AG10803 (cell line): ENCODE measurements at regions not wholly inside any gene's neighbourhood (a gene's known extent, or its start where the extent isn't known, plus 50 kb on each side); places are given as distances from the start of the nearest gene placed in this dataset.

Source experiments
- DNase-seq: peaks from one replicate; pipeline ENCODE4 v3.0.0; 2010; ENCODE audit warnings: low read depth
- H3K4me3 ChIP-seq: 2 replicates; pipeline ENCODE4 v1.5.1; 2011; ENCODE audit warnings: mild to moderate bottlenecking, low read length, control low read depth
- CTCF ChIP-seq: conservative IDR thresholded peaks from 2 replicates; pipeline ENCODE4 v1.5.1; 2011; ENCODE audit warnings: mild to moderate bottlenecking, low read length, control low read depth, inconsistent platforms

DNA sequence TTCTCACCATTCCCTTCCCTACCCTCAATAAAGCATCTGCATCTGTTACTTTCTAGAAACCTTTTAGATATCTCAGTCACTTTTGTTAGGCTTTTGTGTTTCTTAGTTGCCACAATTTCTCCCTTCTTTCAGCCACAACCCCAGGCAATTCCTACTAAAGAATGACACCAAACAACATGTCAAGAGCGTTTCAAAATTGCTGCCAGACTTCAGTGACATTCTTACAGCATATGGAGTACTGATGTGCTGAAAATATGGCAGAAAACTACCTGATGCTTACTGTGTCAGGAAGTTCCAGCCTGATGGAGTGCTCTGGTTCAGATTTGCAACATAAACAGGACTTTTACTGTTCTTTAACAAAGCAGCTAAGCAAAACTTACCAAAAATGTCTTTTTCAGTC, 957.7 kb upstream of the POU3F3 start:
- H3K4me3 ChIP-seq: no peak overlapping the region
- no peak for TF ChIP-seq CTCF
- DNase-seq: no peak

DNA sequence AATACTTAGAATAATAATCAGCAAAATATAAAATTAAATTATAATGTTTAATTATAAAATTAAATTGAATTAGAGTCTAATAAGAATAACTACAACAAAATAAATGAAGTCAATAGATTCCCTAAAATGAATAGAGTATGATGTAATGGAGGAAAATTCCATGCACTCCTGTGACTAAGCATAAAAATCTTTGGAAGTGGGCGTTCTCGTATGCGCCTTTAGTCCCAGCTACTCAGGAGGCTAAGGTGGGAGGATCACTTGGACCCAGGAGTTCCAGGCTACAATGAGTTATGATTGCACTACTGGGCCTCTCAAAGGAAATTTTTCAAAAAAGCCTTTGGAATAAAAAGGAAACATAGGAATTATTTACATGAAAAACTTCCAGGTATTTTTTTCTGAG, 955.4 kb upstream of the POU3F3 start:
- H3K4me3 ChIP-seq: no peak overlapping the region
- no peak for DNase-seq
- TF ChIP-seq CTCF: no peak

- H3K4me3 ChIP-seq: no peak overlapping the region
- TF ChIP-seq CTCF: no peak
Observed at GRCh38 chr2:103902347-103902746, 951.6 kb upstream of the POU3F3 start.

DNA sequence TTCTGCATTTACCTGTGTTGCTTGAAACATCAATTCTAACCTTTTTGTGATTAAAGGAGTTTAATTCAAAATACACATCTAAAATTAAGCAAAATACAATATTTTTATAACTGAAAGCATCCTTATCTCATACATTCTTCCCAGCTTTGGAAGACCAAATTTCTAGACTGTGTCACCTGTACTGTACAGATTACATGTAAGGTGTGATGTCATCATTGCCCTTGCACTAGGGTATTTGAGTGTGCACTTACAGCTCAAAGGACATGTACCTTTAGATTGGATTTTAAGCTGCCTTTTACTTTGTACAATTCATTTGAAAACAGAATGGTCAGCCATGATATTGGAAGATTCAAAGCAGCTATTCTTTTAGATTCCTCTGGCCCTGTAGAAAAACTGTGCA, 932.8 kb upstream of the POU3F3 start:
- TF ChIP-seq CTCF: no peak
- H3K4me3 ChIP-seq: no peak overlapping the region

More at GRCh38 chr2:103902347-103902746, 951.6 kb upstream of the POU3F3 start:
- no peak for DNase-seq

GRCh38 chr2:103942199-103942598, 911.7 kb upstream of the POU3F3 start:
- H3K4me3 ChIP-seq: no peak overlapping the region
- no peak for DNase-seq
- no peak for TF ChIP-seq CTCF

More for the DNA sequence above, 932.8 kb upstream of the POU3F3 start:
- no peak for DNase-seq

- no peak for DNase-seq
- no peak for TF ChIP-seq CTCF
- H3K4me3 ChIP-seq: no peak overlapping the region
Observed at GRCh38 chr2:103945083-103945482, 908.8 kb upstream of the POU3F3 start.

DNA sequence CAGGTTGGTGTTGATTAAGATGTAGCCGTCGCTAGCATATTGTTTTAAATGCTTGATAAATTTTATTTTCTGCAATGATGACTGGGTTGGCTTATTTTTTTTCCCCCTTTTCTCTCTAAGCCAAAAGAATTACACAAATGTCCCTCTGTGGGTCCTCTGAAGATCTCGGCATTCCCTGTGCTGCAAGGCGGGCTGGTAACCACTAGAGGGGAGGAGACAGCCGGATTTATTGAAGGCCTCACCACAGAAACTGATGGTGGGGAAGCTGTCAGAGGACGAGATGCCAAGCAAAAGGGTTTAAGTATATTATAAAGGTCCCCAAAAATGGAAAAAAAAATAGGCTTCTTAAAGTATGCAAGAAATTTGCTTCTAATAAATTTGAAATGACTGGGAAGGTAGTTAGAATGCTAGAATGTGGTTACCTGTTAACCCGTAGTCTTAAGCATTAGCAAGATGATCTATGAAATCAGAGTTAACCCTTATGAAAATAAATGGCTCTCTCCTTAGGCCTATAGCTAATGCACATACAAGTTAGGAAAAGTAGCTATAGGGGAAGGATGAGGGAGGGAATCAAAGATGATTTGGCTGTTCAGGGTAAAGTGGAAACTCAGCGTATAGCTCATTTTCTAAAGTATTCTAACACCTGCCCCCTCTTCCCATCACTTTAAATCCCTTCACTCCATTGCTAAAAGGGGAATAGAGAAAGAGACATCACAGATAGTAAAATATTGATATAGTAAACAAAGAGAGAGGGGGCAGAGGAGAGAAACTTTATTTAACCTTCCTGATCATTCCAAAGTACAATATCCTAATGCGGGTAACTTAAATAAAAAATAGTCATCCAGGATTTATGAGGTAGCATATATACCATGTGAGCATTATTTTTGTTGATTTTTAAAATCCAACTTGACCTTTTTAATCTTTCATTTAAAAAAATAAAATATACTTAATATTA, 894.5 kb upstream of the POU3F3 start:
- peak; percentile 48 for TF ChIP-seq CTCF
- DNase-seq: peak; percentile 2
- no peak overlapping the region for H3K4me3 ChIP-seq
